HepG2 (cell line): ENCODE measurements at regions not wholly inside any gene's neighbourhood (a gene's known extent, or its start where the extent isn't known, plus 50 kb on each side); places are given as distances from the start of the nearest gene placed in this dataset.

ENCODE experiments used
- ATAC-seq: fragments of 200-7000 bp; cut with Tn5 transposase; 3 replicates; pipeline ENCODE4 v1.9.1; 2020; ENCODE audit warnings: mild to moderate bottlenecking, moderate library complexity
- BruUV-seq: library from RNA; stranded (reverse); fragments of 400-500 nt; replicated peaks from 2 replicates; lab custom pipeline; 2021; lab: Mats Ljungman, UMichigan
- CTCF ChIA-PET: fragments of 300-600 bp; formaldehyde crosslinking; extraction: SDS; loops from one replicate; lab custom pipeline; 2021; ENCODE audit warnings: low total read pairs, inconsistent platforms, low intra/inter-chr PET ratio; lab: Yijun Ruan, JAX
- POLR2A ChIA-PET: fragments of 350-600 bp; sonication (Branson Sonifier 250); formaldehyde crosslinking; loops from one replicate; lab custom pipeline; 2020; ENCODE audit warnings: antibody characterized with exemption, inconsistent platforms; lab: Yijun Ruan, JAX
- DNase-seq: peaks from one replicate; pipeline ENCODE4 v3.0.0-alpha.2; 2015; ENCODE audit warnings: low spot score
- FAIRE-seq: peaks from 3 replicates; lab custom pipeline; 2011; peaks lifted over from hg19 to GRCh38; lab: Jason Lieb, UNC
- H2AFZ ChIP-seq: one replicate; pipeline ENCODE4 v1.6.1; 2011; ENCODE audit warnings: low read length, inconsistent platforms
- H3K27ac ChIP-seq: fragments of 300-600 bp; 3 replicates; pipeline ENCODE4 v1.8.0; 2011; ENCODE audit warnings: mixed run types, mild to moderate bottlenecking, mixed read lengths, low read length, inconsistent platforms; ENCODE audit not compliant: insufficient read depth; ENCODE audit errors: extremely low read length
- H3K27me3 ChIP-seq, 2 experiments: fragments of 200-600 bp in 1 of 2; 2 replicates in 1 of 2; 3 replicates in 1 of 2; pipeline versions ENCODE4 v1.6.0 to v1.8.0; 2011; ENCODE audit warnings: low read length in 2 of 2, mild to moderate bottlenecking in 2 of 2, moderate library complexity in 2 of 2, inconsistent platforms in 1 of 2; ENCODE audit not compliant: insufficient read depth in 2 of 2, control insufficient read depth in 1 of 2
- H3K36me3 ChIP-seq, 2 experiments: fragments of 200-600 bp in 1 of 2; replicated peaks in 1 of 2; 2 replicates in 1 of 2; 3 replicates in 1 of 2; pipeline versions ENCODE4 v1.5.1 to v1.8.0; 2011; ENCODE audit warnings: low read length in 2 of 2, inconsistent platforms in 1 of 2; ENCODE audit not compliant: insufficient read depth in 2 of 2, control insufficient read depth in 1 of 2
- H3K4me1 ChIP-seq: 2 replicates; pipeline ENCODE4 v1.5.1; 2012; ENCODE audit warnings: low read length, inconsistent platforms; ENCODE audit not compliant: insufficient read depth
- H3K4me2 ChIP-seq: 2 replicates; pipeline ENCODE4 v1.6.0; 2011; ENCODE audit warnings: low read depth, low read length, inconsistent platforms
- H3K4me3 ChIP-seq, 3 experiments: fragments of 200-600 bp in 1 of 3; sonication (generic), shearing (Covaris generic) in 1 of 3; replicated peaks in 1 of 3; 2 replicates each; pipeline ENCODE4 v1.5.1; 2011 to 2016; ENCODE audit warnings: low read length in 3 of 3, inconsistent platforms in 2 of 3, low read depth in 2 of 3, mild to moderate bottlenecking in 2 of 3, control low read depth in 1 of 3, mixed read lengths in 1 of 3; ENCODE audit not compliant: insufficient read depth in 1 of 3
- H3K79me2 ChIP-seq: one replicate; pipeline ENCODE4 v1.6.1; 2011; ENCODE audit warnings: low read length, inconsistent platforms; ENCODE audit not compliant: insufficient read depth
- H3K9ac ChIP-seq: 2 replicates; pipeline ENCODE4 v1.6.0; 2011; ENCODE audit warnings: mild to moderate bottlenecking, low read depth, low read length, inconsistent platforms; ENCODE audit not compliant: insufficient read depth
- H3K9me3 ChIP-seq: 2 replicates; pipeline ENCODE4 v1.5.1; 2012; ENCODE audit warnings: mild to moderate bottlenecking, low read length
- H4K20me1 ChIP-seq: 2 replicates; pipeline ENCODE4 v1.6.0; 2011; ENCODE audit warnings: inconsistent platforms, mild to moderate bottlenecking, low read length, moderate library complexity; ENCODE audit not compliant: insufficient read depth
- CBX1 ChIP-seq: IDR thresholded peaks from one replicate; pipeline ENCODE4 v1.6.1; 2016; ENCODE audit warnings: antibody characterized with exemption, low read depth
- DNMT3B ChIP-seq: conservative IDR thresholded peaks from 2 replicates; pipeline ENCODE4 v1.6.1; 2016; ENCODE audit warnings: missing biosample characterization, control low read depth
- HNRNPUL1 ChIP-seq: fragments of 200-400 bp; formaldehyde crosslinking; IDR thresholded peaks from 2 replicates; pipeline ENCODE4 v1.6.1; 2017; ENCODE audit warnings: low read depth, mild to moderate bottlenecking, low read length, moderate library complexity
- HOXA5 ChIP-seq: sonication (generic); formaldehyde crosslinking; IDR thresholded peaks from 2 replicates; pipeline ENCODE4 v1.4.0; 2020; ENCODE audit warnings: missing genetic modification reagents
- MBD4 ChIP-seq: IDR thresholded peaks from 2 replicates; pipeline ENCODE4 v1.6.1; 2012; ENCODE audit warnings: low read length, inconsistent platforms, borderline replicate concordance
- NFE2 ChIP-seq: sonication (generic); formaldehyde crosslinking; IDR thresholded peaks from 2 replicates; pipeline ENCODE4 v1.4.0; 2020; ENCODE audit warnings: missing genetic modification reagents
- PLRG1 ChIP-seq: fragments of 450-650 bp; conservative IDR thresholded peaks from 2 replicates; pipeline ENCODE4 v1.6.1; 2016
- RARG ChIP-seq: sonication (generic); formaldehyde crosslinking; IDR thresholded peaks from 2 replicates; pipeline ENCODE4 v1.4.0; 2020; ENCODE audit warnings: low read depth, mild to moderate bottlenecking, missing genetic modification reagents
- RNF2 ChIP-seq: fragments of 450-650 bp; conservative IDR thresholded peaks from 2 replicates; pipeline ENCODE4 v1.6.1; 2016; ENCODE audit warnings: low read depth
- SOX13 ChIP-seq, 3 experiments: fragments of 450-650 bp in 1 of 3; sonication (generic) in 1 of 3; formaldehyde crosslinking in 1 of 3; IDR thresholded peaks in 2 of 3; conservative IDR thresholded peaks in 1 of 3; 2 replicates each; pipeline versions ENCODE4 v1.5.0 to v1.6.1; 2016 to 2020; ENCODE audit warnings: antibody characterized with exemption in 1 of 3, mild to moderate bottlenecking in 1 of 3, missing compliant biosample characterization in 1 of 3, missing genetic modification reagents in 1 of 3, moderate library complexity in 1 of 3
- ZNF224 ChIP-seq: sonication (generic); formaldehyde crosslinking; IDR thresholded peaks from 2 replicates; pipeline ENCODE4 v1.5.0; 2020; ENCODE audit warnings: mild to moderate bottlenecking, missing genetic modification reagents
- ZNF773 ChIP-seq: sonication (generic); formaldehyde crosslinking; IDR thresholded peaks from 2 replicates; pipeline ENCODE4 v1.4.0; 2020; ENCODE audit warnings: missing genetic modification reagents, borderline replicate concordance
- ZNF792 ChIP-seq: IDR thresholded peaks from 2 replicates; pipeline ENCODE4 v1.6.1; 2016
- WGBS: methylation state at CpG from one replicate; pipeline ENCODE4 v1.1.6; 2017; ENCODE audit warnings: low lambda C conversion rate; 5-methylcytosine and 5-hydroxymethylcytosine counted together
- in situ Hi-C: cut with HindIII; loops from 2 replicates; pipeline ENCODE4 v1.10.0; 2017; ENCODE audit warnings: low pct_unique_long_range_greater_than_20kb; ENCODE audit not compliant: extremely low pct_ligation_motif_present
- intact Hi-C: fragments of 100-400 bp; cut with micrococcal nuclease; formaldehyde crosslinking; loops from one replicate; pipeline ENCODE4 v1.10.0; 2022; ENCODE audit not compliant: unreplicated experiment
- TF ChIP-seq, protein P1 (sequence below): sonication (generic); formaldehyde crosslinking; IDR thresholded peaks from 2 replicates; pipeline ENCODE4 v1.8.1; 2023; ENCODE audit warnings: mild to moderate bottlenecking, missing genetic modification reagents
- TF ChIP-seq, protein P2 (sequence below): sonication (generic); formaldehyde crosslinking; IDR thresholded peaks from 2 replicates; pipeline ENCODE4 v1.4.0; 2020; ENCODE audit warnings: mild to moderate bottlenecking, missing genetic modification reagents

DNA sequence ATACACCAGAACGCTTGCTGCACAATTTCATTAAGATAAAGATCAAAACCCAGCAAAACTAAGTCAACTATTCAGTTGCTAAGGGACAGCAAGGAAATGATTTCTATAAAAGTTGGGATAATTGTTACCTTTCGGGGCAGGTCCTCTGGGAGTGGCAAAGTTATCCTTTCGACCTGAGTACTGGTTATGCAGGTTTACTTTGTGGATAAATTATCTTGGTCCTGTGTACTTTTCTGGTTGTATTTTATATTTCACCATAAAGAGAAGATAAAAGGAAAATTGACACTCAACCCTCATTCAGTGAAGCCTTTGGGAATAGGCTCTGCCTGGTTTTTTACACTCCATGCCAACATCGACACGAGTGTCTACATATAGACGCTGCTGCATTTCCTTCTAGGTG, 146.5 kb downstream of the SYK start:
- no peak overlapping the region for H3K9ac ChIP-seq
- H3K36me3 ChIP-seq: no peaks in the 10 kb centered on the region
- H3K4me3 ChIP-seq: no peak overlapping the region
- ChIA-PET CTCF (no interaction called here), POLR2A (no interaction called here)
- no peak for TF ChIP-seq HOXA5
- TF ChIP-seq, protein P1, sequence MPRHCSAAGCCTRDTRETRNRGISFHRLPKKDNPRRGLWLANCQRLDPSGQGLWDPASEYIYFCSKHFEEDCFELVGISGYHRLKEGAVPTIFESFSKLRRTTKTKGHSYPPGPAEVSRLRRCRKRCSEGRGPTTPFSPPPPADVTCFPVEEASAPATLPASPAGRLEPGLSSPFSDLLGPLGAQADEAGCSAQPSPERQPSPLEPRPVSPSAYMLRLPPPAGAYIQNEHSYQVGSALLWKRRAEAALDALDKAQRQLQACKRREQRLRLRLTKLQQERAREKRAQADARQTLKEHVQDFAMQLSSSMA (CRISPR knock-in tag): no peak
- TF ChIP-seq ZNF773: no peak
- TF ChIP-seq RARG: no peak
- TF ChIP-seq, protein P2, sequence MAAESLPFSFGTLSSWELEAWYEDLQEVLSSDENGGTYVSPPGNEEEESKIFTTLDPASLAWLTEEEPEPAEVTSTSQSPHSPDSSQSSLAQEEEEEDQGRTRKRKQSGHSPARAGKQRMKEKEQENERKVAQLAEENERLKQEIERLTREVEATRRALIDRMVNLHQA (CRISPR knock-in tag): no peak
- TF ChIP-seq ZNF224: no peak
- no peak for TF ChIP-seq CBX1
- TF ChIP-seq DNMT3B (CRISPR knock-in tag): no peak
- no peak for TF ChIP-seq PLRG1
- no peak for TF ChIP-seq RNF2
- TF ChIP-seq NFE2: no peak
- TF ChIP-seq MBD4: no peak
- no peak for TF ChIP-seq ZNF792
- no peak for TF ChIP-seq SOX13 (IDR thresholded peaks at IDR 0.05)
- TF ChIP-seq SOX13 (CRISPR knock-in tag; conservative IDR thresholded peaks at IDR 0.05 in 1 of 2, IDR thresholded peaks at IDR 0.05 in 1 of 2): no peak
- TF ChIP-seq HNRNPUL1: no peak
- H3K79me2 ChIP-seq: no peaks in the 10 kb centered on the region
- no peak for ATAC-seq
- no peaks in the 10 kb centered on the region for H4K20me1 ChIP-seq
- H3K4me2 ChIP-seq: no peak overlapping the region
- FAIRE-seq: no peak
- H3K4me1 ChIP-seq: no peaks in the 10 kb centered on the region
- in situ Hi-C loops: no loop called here
- H3K9me3 ChIP-seq: no peaks in the 10 kb centered on the region
- BruUV-seq: no TSS peak
- 3% methylated on average over 6 of the region's 6 CpGs for WGBS
- intact Hi-C loops: no loop called here
- peaks cover 0 to 8% of the 10 kb centered on the region in 2 experiments; a peak in 3 of 5 replicates for H3K27me3 ChIP-seq
- H3K27ac ChIP-seq: no peak overlapping the region
- no peak for DNase-seq
- H2AFZ ChIP-seq: no peak overlapping the region
